Esophagus muscularis mucosa (tissue), 4 donors: ENCODE measurements at regions not wholly inside any gene's neighbourhood (a gene's known extent, or its start where the extent isn't known, plus 50 kb on each side); places are given as distances from the start of the nearest gene placed in this dataset.

Source experiments
- DNase-seq: peaks from one replicate; pipeline ENCODE4 v3.0.0-alpha.2; 2017; ENCODE audit errors: extremely low spot score
- H3K27ac ChIP-seq, 4 donors: fragments of 200-600 bp; sonication (generic); replicated peaks in 1 of 4; 1 replicate in 3 of 4; 2 replicates in 1 of 4; pipeline ENCODE4 v1.5.1; 2016 to 2019; ENCODE audit warnings: mild to moderate bottlenecking in 1 of 4
- H3K27me3 ChIP-seq, 4 donors: fragments of 200-600 bp; sonication (generic); one replicate each; pipeline versions ENCODE4 v1.5.1 to v1.6.0; 2016 to 2019
- H3K36me3 ChIP-seq, 4 donors: fragments of 200-600 bp; sonication (generic); one replicate each; pipeline ENCODE4 v1.5.1; 2016 to 2019
- H3K4me1 ChIP-seq, 4 donors: fragments of 200-600 bp; sonication (generic); one replicate each; pipeline ENCODE4 v1.5.1; 2016 to 2019
- H3K4me3 ChIP-seq, 4 donors: fragments of 200-600 bp; sonication (generic); 1 replicate in 2 of 4; 2 replicates in 2 of 4; pipeline ENCODE4 v1.5.1; 2016 to 2019; ENCODE audit warnings: mild to moderate bottlenecking in 4 of 4, moderate library complexity in 1 of 4
- H3K9me3 ChIP-seq, 4 donors: fragments of 200-600 bp; sonication (generic); 1 replicate in 3 of 4; 2 replicates in 1 of 4; pipeline ENCODE4 v1.5.1; 2016 to 2019
- CTCF ChIP-seq, 3 experiments: fragments of 200-600 bp in 2 of 3; fragments of 450-650 bp in 1 of 3; sonication (generic) in 2 of 3; IDR thresholded peaks; one replicate each; pipeline ENCODE4 v1.5.1; 2017 to 2019; ENCODE audit warnings: antibody characterized with exemption in 3 of 3, mild to moderate bottlenecking in 2 of 3, moderate library complexity in 1 of 3
- EP300 ChIP-seq: sonication (generic); formaldehyde crosslinking; IDR thresholded peaks from one replicate; pipeline ENCODE4 v1.6.1; 2017; ENCODE audit warnings: antibody characterized with exemption
- POLR2A ChIP-seq: fragments of 450-650 bp; IDR thresholded peaks from one replicate; pipeline ENCODE4 v1.6.1; 2017; ENCODE audit warnings: antibody characterized with exemption, moderate library complexity, mild to moderate bottlenecking, low read depth
- POLR2AphosphoS5 ChIP-seq, 2 donors: sonication (generic); formaldehyde crosslinking; IDR thresholded peaks; one replicate each; pipeline ENCODE4 v1.6.1; 2017; ENCODE audit warnings: antibody characterized with exemption in 2 of 2
- WGBS: methylation state at CpG from one replicate; pipeline ENCODE4 v1.1.5; 2018; 5-methylcytosine and 5-hydroxymethylcytosine counted together
- intact Hi-C: fragments of 100-400 bp; cut with DNase I; formaldehyde crosslinking; loops from one replicate; pipeline ENCODE4 v1.15.1; 2023

GRCh38 chr14:65937079-65937959 lies 524.8 kb downstream of the FUT8 start:
- no peak for TF ChIP-seq EP300
- no peak for TF ChIP-seq CTCF (IDR thresholded peaks at IDR 0.05)
- TF ChIP-seq POLR2A = no peak
- no peak for TF ChIP-seq POLR2AphosphoS5 (IDR thresholded peaks at IDR 0.05)
- H3K27me3 ChIP-seq = no peaks in the 10 kb centered on the region
- H3K4me1 ChIP-seq = no peaks in the 10 kb centered on the region
- H3K4me3 ChIP-seq = no peak overlapping the region
- DNase-seq = no peak
- H3K36me3 ChIP-seq = no peaks in the 10 kb centered on the region
- H3K9me3 ChIP-seq = no peaks in the 10 kb centered on the region
- no peak overlapping the region for H3K27ac ChIP-seq
- intact Hi-C loops = no loop called here
- 71% methylated on average over 8 of the region's 8 CpGs for WGBS

GRCh38 chr14:65937960-65938316 lies 525.4 kb downstream of the FUT8 start:
- no peaks in the 10 kb centered on the region for H3K9me3 ChIP-seq
- TF ChIP-seq POLR2AphosphoS5 (IDR thresholded peaks at IDR 0.05) = no peak
- no peak for TF ChIP-seq EP300
- no peak for TF ChIP-seq POLR2A
- no peak for TF ChIP-seq CTCF (IDR thresholded peaks at IDR 0.05)
- no peak overlapping the region for H3K4me3 ChIP-seq
- H3K36me3 ChIP-seq = no peaks in the 10 kb centered on the region
- intact Hi-C loops = no loop called here
- no peaks in the 10 kb centered on the region for H3K27me3 ChIP-seq
- no peak overlapping the region for H3K27ac ChIP-seq
- no peak for DNase-seq
- H3K4me1 ChIP-seq = no peaks in the 10 kb centered on the region

- no peaks in the 10 kb centered on the region for H3K9me3 ChIP-seq
- no peaks in the 10 kb centered on the region for H3K27me3 ChIP-seq
- intact Hi-C loops = no loop called here
- H3K36me3 ChIP-seq = no peaks in the 10 kb centered on the region
- no peak for DNase-seq
- no peak overlapping the region for H3K4me3 ChIP-seq
- TF ChIP-seq CTCF (IDR thresholded peaks at IDR 0.05) = no peak
- TF ChIP-seq POLR2AphosphoS5 (IDR thresholded peaks at IDR 0.05) = no peak
- no peak for TF ChIP-seq EP300
- no peak for TF ChIP-seq POLR2A
- H3K27ac ChIP-seq = no peak overlapping the region
- WGBS = 76% methylated on average over 2 of the region's 2 CpGs
- no peaks in the 10 kb centered on the region for H3K4me1 ChIP-seq
Observed at GRCh38 chr14:65938738-65939137, 526.2 kb downstream of the FUT8 start.

GRCh38 chr14:65939184-65939583 lies 526.7 kb downstream of the FUT8 start:
- 95% methylated on average over 1 of the region's 1 CpG for WGBS
- TF ChIP-seq EP300 (no peak), POLR2A (no peak), POLR2AphosphoS5 (IDR thresholded peaks at IDR 0.05) (no peak), CTCF (IDR thresholded peaks at IDR 0.05) (no peak)
- DNase-seq = no peak
- Histone ChIP-seq H3K9me3 (no peaks in the 10 kb centered on the region), H3K27ac (no peak overlapping the region), H3K27me3 (no peaks in the 10 kb centered on the region), H3K36me3 (no peaks in the 10 kb centered on the region), H3K4me3 (no peak overlapping the region), H3K4me1 (no peaks in the 10 kb centered on the region)
- intact Hi-C loops = no loop called here
